ENCODE measurements at regions not wholly inside any gene's neighbourhood (a gene's known extent, or its start where the extent isn't known, plus 50 kb on each side); places are given as distances from the start of the nearest gene placed in this dataset.

DNA sequence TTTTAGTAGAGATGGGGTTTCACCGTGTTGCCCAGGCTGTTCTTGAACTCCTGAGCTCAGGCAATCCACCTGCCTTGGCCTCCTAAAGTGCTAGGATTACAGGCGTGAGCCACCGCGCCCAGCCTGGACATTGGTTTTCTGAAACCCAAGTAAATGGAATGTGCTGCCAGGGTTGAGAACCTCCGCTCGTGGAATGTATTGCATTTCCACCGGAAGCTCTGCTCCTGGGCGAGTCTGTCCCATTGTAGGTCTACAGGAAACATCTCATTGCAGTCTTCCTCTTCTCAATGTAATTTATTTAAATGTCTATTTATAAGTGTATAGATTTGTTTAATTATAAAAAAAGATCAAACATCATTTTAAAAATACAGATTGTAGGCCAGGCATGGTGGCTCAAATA lies 57.4 kb upstream of the HAPSTR1 start:
- no peak for TF ChIP-seq EZH2 (IDR thresholded peaks at IDR 0.05; ENCODE audit: low read length, unreplicated experiment)
- TF ChIP-seq, protein P1, sequence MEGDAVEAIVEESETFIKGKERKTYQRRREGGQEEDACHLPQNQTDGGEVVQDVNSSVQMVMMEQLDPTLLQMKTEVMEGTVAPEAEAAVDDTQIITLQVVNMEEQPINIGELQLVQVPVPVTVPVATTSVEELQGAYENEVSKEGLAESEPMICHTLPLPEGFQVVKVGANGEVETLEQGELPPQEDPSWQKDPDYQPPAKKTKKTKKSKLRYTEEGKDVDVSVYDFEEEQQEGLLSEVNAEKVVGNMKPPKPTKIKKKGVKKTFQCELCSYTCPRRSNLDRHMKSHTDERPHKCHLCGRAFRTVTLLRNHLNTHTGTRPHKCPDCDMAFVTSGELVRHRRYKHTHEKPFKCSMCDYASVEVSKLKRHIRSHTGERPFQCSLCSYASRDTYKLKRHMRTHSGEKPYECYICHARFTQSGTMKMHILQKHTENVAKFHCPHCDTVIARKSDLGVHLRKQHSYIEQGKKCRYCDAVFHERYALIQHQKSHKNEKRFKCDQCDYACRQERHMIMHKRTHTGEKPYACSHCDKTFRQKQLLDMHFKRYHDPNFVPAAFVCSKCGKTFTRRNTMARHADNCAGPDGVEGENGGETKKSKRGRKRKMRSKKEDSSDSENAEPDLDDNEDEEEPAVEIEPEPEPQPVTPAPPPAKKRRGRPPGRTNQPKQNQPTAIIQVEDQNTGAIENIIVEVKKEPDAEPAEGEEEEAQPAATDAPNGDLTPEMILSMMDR (conservative IDR thresholded peaks at IDR 0.05; ENCODE audit: low read depth, low read length) = no peak

Data from PC-3 (cell line).